ENCODE measurements at regions not wholly inside any gene's neighbourhood (a gene's known extent, or its start where the extent isn't known, plus 50 kb on each side); places are given as distances from the start of the nearest gene placed in this dataset.

DNA sequence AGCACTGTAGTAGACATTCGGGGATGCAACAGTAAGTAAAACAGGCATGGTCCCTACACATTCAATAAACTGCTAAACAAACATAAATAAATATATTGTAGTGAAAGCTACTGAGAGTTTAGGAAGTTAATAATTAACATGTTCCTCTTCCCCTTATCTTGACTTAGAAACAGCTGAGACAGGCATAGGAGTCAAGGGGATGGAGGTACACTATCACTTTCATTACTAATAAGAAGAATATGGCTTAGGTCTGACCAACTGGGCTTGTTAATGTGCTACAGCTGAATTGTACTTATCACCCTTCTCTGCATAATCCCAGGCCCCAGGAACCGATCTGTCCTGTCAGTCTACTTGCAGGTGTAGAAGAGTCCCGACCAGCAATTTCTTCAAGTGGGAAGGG lies 116.3 kb upstream of the DAZL start:
- in situ Hi-C loops (cut with MboI; ENCODE audit: low sequenced_read_pairs, unreplicated experiment) = no loop called here

DNA sequence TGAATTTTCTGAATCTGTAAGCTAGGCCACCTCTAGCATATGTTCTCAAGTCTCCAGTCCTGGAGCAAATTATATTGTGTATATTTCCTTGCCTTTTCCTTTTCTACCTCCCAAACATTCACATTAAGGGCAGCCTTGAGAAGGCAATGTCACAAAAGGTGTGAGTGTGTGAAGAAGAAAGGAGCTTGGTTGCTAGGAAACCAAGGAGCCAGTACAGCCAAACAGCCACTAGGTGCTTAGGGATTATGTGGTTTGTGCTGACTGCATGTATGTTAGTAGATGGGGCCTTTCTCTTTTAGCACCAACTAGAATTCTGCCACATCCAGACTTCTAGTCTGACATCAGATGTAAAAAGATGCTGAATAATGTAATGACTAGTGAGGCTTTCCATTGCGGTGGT lies 118.8 kb upstream of the DAZL start:
- DNase-seq (ENCODE audit: low spot score) = no peak
- in situ Hi-C loops (cut with MboI; ENCODE audit: low sequenced_read_pairs, unreplicated experiment) = no loop called here
- no peak for TF ChIP-seq CTCF (IDR thresholded peaks at IDR 0.05; ENCODE audit: borderline replicate concordance, control extremely low read depth, extremely low read depth, insufficient read depth, missing control alignments)

More for the DNA sequence above, 116.3 kb upstream of the DAZL start:
- DNase-seq (ENCODE audit: low spot score) = no peak
- no peak for TF ChIP-seq CTCF (IDR thresholded peaks at IDR 0.05; ENCODE audit: borderline replicate concordance, control extremely low read depth, extremely low read depth, insufficient read depth, missing control alignments)

DNA sequence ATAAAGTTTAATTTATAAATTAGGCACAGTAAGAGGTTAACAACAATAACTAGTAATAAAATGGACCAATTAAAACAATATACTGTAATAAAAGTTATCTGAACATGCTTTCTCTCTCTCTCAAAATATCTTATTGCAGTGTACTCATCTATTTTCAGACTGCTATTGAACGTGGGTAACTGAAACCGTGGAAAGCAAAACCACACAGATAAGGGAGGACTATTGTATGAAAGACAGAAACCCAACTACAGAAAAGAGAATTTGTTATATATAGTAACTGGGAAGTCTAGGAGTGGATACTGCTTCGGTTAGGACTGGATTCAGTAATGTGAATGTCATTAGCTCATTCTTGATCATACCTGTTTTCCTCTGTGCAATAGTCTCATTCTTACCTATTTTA lies 119.3 kb upstream of the DAZL start:
- DNase-seq (ENCODE audit: low spot score) = no peak
- in situ Hi-C loops (cut with MboI; ENCODE audit: low sequenced_read_pairs, unreplicated experiment) = no loop called here

DNA sequence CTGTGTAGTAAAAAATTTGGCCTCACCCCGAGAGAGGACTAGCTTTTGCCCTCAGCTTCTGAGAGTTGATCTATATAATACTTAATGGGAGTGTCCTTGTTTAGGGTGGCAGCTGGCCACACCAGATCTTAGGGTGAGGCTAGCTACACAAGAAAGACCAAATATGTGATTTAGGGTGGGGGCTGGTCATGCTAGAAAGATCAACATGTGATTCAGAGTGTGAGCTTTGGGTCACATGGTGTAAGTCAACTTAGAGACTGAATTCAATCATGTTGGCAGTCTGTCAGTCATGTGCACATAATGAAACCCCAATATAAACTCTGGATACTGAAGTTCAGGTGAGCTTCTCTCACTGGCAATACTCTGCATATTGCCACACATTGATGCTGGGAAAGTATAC lies 120.7 kb upstream of the DAZL start:
- no peak for DNase-seq (ENCODE audit: low spot score)
- TF ChIP-seq CTCF (IDR thresholded peaks at IDR 0.05; ENCODE audit: borderline replicate concordance, control extremely low read depth, extremely low read depth, insufficient read depth, missing control alignments) = no peak
- in situ Hi-C loops (cut with MboI; ENCODE audit: low sequenced_read_pairs, unreplicated experiment) = no loop called here

More for the DNA sequence above, 119.3 kb upstream of the DAZL start:
- no peak for TF ChIP-seq CTCF (IDR thresholded peaks at IDR 0.05; ENCODE audit: borderline replicate concordance, control extremely low read depth, extremely low read depth, insufficient read depth, missing control alignments)

DNA sequence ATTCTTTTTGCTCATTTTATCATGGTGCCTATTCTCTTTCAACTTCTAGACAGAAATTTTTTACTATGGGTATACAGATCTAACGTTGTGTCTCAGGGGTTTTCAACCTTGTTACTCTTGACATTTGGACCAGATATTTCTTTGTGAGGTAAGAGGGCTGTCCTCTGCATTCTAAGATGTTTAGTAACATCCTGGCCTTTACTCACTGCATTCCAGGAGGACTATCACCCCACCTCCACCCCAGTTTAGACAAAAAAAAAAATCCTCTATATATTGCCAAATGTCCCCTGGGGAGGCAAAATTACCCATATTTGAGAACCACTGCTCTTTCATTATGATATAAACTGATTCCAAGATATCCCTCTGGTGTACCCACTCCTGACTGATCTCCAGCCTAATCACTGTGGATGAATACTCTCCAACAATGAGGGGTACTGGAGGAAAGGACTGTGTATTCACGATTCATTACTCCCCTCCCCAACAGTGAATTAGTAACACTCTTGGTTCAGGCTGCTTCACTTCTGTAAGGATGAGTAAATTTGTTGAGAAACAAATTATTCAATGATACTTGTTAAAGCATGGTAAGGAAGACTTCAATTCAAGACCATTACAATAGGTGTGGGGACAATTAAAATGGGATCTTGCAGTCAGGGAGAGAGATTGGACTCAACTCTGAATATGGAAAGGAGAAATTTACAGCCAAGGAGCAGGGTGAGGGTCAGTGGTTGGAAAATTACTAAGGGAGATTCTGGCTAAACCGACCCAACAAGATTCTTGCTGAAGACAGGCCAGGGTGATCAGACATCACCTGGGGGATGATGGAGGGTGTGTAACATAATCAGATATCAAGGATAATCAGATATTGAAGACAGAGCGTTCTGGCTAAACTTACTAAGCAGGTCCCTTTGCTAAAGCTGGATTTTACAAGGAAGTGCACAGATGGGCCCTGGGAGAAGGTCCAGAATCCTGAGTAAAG lies 123.8 kb upstream of the DAZL start:
- TF ChIP-seq CTCF (IDR thresholded peaks at IDR 0.05; ENCODE audit: borderline replicate concordance, control extremely low read depth, extremely low read depth, insufficient read depth, missing control alignments) = no peak
- in situ Hi-C loops (cut with MboI; ENCODE audit: low sequenced_read_pairs, unreplicated experiment) = no loop called here
- DNase-seq (ENCODE audit: low spot score) = no peak

- no peak for DNase-seq (ENCODE audit: low spot score)
- no peak for TF ChIP-seq CTCF (IDR thresholded peaks at IDR 0.05; ENCODE audit: borderline replicate concordance, control extremely low read depth, extremely low read depth, insufficient read depth, missing control alignments)
- in situ Hi-C loops (cut with MboI; ENCODE audit: low sequenced_read_pairs, unreplicated experiment) = no loop called here
Measured at GRCh38 chr3:16738451-16738850, 133.2 kb upstream of the DAZL start.

Data from GM13976 (cell line).